ENCODE measurements at regions not wholly inside any gene's neighbourhood (a gene's known extent, or its start where the extent isn't known, plus 50 kb on each side); places are given as distances from the start of the nearest gene placed in this dataset.

DNA sequence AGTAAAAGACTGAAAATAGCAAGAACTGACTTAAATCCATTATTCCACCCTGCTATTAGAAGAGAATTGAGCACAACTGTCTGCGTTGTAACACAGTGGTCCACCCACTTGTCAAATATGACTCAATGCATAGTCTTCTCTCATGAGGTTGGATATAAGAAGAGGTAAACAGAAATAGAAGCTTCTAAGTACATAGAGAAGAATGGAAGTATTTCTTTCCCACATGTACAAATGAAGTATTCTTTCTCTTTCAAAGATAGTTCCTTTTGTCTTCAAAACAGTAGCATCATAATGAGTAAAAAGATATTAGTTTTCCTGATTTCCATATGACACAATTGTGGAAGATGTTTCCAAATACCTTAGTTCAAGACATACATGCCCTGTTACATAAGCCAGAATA is 348.6 kb upstream of the CCDC54 start:
- no peak for TF ChIP-seq CTCF (IDR thresholded peaks at IDR 0.05; ENCODE audit: low read depth, low read length)
- TF ChIP-seq EZH2phosphoT487 (IDR thresholded peaks at IDR 0.05; ENCODE audit: low read depth), result no peak
